Panc1 (cell line): ENCODE measurements at regions not wholly inside any gene's neighbourhood (a gene's known extent, or its start where the extent isn't known, plus 50 kb on each side); places are given as distances from the start of the nearest gene placed in this dataset.
"Not testable (repeated sequence)": the region's sequence is repeated elsewhere in the genome, so short reads cannot be mapped to it uniquely, and the experiment has no call there.

Experiments
- ATAC-seq: fragments of 200-7000 bp; cut with Tn5 transposase; 2 replicates; pipeline ENCODE4 v1.9.1; 2020; ENCODE audit warnings: mild to moderate bottlenecking, moderate library complexity
- BruUV-seq: library from RNA; stranded (reverse); fragments of 400-500 nt; replicated peaks from 2 replicates; lab custom pipeline; 2021; lab: Mats Ljungman, UMichigan
- CTCF ChIA-PET: fragments of 300-600 bp; sonication (Branson Sonifier 250); formaldehyde crosslinking; loops from one replicate; lab custom pipeline; 2022; ENCODE audit warnings: antibody characterized with exemption; lab: Charles Lee
- POLR2A ChIA-PET: fragments of 300-600 bp; sonication (Branson Sonifier 250); formaldehyde crosslinking; loops from one replicate; lab custom pipeline; 2022; ENCODE audit warnings: antibody characterized with exemption; lab: Charles Lee
- DNase-seq: peaks from one replicate; pipeline ENCODE4 v3.0.0-alpha.2; 2010; ENCODE audit warnings: low read depth, low spot score
- H3K27ac ChIP-seq: 2 replicates; pipeline ENCODE4 v1.5.1; 2011; ENCODE audit warnings: mild to moderate bottlenecking, low read length, inconsistent platforms
- H3K27me3 ChIP-seq: fragments of 200-500 bp; sonication (Bioruptor generic); 2 replicates; pipeline ENCODE4 v1.6.0; 2014; ENCODE audit warnings: low read length, inconsistent platforms; ENCODE audit not compliant: control insufficient read depth, insufficient read depth
- H3K36me3 ChIP-seq: fragments of 200-500 bp; sonication (Bioruptor generic); 2 replicates; pipeline ENCODE4 v1.5.1; 2014; ENCODE audit warnings: inconsistent platforms, mild to moderate bottlenecking, low read length, moderate library complexity; ENCODE audit not compliant: control insufficient read depth, insufficient read depth
- H3K4me1 ChIP-seq: 2 replicates; pipeline ENCODE4 v1.5.1; 2011; ENCODE audit warnings: inconsistent platforms, mild to moderate bottlenecking, low read length, moderate library complexity; ENCODE audit not compliant: control insufficient read depth, insufficient read depth
- H3K4me3 ChIP-seq, 2 experiments: 2 replicates each; pipeline ENCODE4 v1.5.1; 2011 to 2012; ENCODE audit warnings: low read depth in 2 of 2, low read length in 2 of 2, mild to moderate bottlenecking in 2 of 2, inconsistent platforms in 1 of 2, moderate library complexity in 1 of 2
- H3K9me3 ChIP-seq: fragments of 200-500 bp; sonication (Bioruptor generic); 2 replicates; pipeline ENCODE4 v1.5.1; 2014; ENCODE audit warnings: low read depth, mild to moderate bottlenecking, inconsistent platforms, low read length, moderate library complexity; ENCODE audit not compliant: control insufficient read depth, insufficient read depth
- CTCF ChIP-seq: fragments of 450-650 bp; IDR thresholded peaks from 2 replicates; pipeline ENCODE4 v1.5.1; 2017; ENCODE audit warnings: mild to moderate bottlenecking
- POLR2AphosphoS5 ChIP-seq: IDR thresholded peaks from 2 replicates; pipeline ENCODE4 v1.6.1; 2012; ENCODE audit warnings: mild to moderate bottlenecking, low read depth, low read length, moderate library complexity
- SIN3A ChIP-seq: IDR thresholded peaks from 2 replicates; pipeline ENCODE4 v1.6.1; 2012; ENCODE audit warnings: low read depth, mild to moderate bottlenecking, low read length, moderate library complexity, borderline replicate concordance; ENCODE audit not compliant: insufficient read depth
- TCF7L2 ChIP-seq: IDR thresholded peaks from 2 replicates; pipeline ENCODE4 v1.6.1; 2011; ENCODE audit warnings: mild to moderate bottlenecking, low read depth, low read length, inconsistent platforms
- in situ Hi-C: cut with HindIII; loops from 2 replicates; pipeline ENCODE4 v1.10.0; 2016; ENCODE audit warnings: low sequenced_read_pairs, low pct_unique_long_range_greater_than_20kb
- intact Hi-C: fragments of 100-400 bp; cut with micrococcal nuclease; formaldehyde crosslinking; loops from one replicate; pipeline ENCODE4 v1.10.0; 2022; ENCODE audit not compliant: unreplicated experiment
- TF ChIP-seq, protein P1 (sequence below), 2 experiments: IDR thresholded peaks; 2 replicates each; pipeline ENCODE4 v1.6.1; 2011 to 2012; ENCODE audit warnings: low read depth in 2 of 2, control low read depth in 1 of 2, low read length in 1 of 2, mild to moderate bottlenecking in 1 of 2, moderate library complexity in 1 of 2; ENCODE audit not compliant: insufficient read depth in 1 of 2

DNA sequence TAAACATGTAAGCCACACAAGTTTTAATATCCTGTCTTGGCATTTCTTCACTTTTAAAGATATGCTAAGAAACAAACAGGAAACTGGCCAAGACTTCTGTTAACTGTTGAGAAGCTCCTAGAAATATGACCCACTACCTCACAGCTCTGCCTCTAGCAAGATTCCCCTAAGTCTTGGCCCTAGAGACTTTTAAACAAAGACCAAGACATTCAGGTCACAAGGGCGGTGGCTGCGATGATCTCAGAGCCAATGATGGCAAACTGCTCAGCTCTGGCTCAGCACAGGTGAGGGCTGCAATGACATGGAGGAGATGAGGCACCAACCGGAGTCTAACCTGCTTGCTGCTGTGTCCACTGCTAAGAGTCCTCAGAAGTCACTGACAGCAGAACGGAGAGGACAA is 114.8 kb downstream of the SUCLA2 start:
- intact Hi-C loops (no loop called here), in situ Hi-C loops (no loop called here)
- no peak for DNase-seq
- no peaks in the 10 kb centered on the region for H3K4me1 ChIP-seq
- no peak overlapping the region for H3K27ac ChIP-seq
- CTCF ChIA-PET = no interaction called here
- no peaks in the 10 kb centered on the region for H3K36me3 ChIP-seq
- TF ChIP-seq TCF7L2 (no peak), POLR2AphosphoS5 (no peak), SIN3A (no peak), CTCF (no peak)
- TF ChIP-seq, protein P1, sequence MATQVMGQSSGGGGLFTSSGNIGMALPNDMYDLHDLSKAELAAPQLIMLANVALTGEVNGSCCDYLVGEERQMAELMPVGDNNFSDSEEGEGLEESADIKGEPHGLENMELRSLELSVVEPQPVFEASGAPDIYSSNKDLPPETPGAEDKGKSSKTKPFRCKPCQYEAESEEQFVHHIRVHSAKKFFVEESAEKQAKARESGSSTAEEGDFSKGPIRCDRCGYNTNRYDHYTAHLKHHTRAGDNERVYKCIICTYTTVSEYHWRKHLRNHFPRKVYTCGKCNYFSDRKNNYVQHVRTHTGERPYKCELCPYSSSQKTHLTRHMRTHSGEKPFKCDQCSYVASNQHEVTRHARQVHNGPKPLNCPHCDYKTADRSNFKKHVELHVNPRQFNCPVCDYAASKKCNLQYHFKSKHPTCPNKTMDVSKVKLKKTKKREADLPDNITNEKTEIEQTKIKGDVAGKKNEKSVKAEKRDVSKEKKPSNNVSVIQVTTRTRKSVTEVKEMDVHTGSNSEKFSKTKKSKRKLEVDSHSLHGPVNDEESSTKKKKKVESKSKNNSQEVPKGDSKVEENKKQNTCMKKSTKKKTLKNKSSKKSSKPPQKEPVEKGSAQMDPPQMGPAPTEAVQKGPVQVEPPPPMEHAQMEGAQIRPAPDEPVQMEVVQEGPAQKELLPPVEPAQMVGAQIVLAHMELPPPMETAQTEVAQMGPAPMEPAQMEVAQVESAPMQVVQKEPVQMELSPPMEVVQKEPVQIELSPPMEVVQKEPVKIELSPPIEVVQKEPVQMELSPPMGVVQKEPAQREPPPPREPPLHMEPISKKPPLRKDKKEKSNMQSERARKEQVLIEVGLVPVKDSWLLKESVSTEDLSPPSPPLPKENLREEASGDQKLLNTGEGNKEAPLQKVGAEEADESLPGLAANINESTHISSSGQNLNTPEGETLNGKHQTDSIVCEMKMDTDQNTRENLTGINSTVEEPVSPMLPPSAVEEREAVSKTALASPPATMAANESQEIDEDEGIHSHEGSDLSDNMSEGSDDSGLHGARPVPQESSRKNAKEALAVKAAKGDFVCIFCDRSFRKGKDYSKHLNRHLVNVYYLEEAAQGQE (IDR thresholded peaks at IDR 0.05; ENCODE audit: insufficient read depth in 1 of 2, low read depth in 2 of 2, low read length in 1 of 2) = no peak
- H3K4me3 ChIP-seq = no peak overlapping the region
- POLR2A ChIA-PET = no interaction called here
- no peaks in the 10 kb centered on the region for H3K9me3 ChIP-seq
- no peak for ATAC-seq
- no TSS peak for BruUV-seq
- H3K27me3 ChIP-seq = no peaks in the 10 kb centered on the region

GRCh38 chr13:47875201-47875600 is 125.9 kb downstream of the SUCLA2 start:
- BruUV-seq = no TSS peak
- intact Hi-C loops (no loop called here), in situ Hi-C loops (no loop called here)
- Histone ChIP-seq H3K4me1 (no peaks in the 10 kb centered on the region), H3K27me3 (no peaks in the 10 kb centered on the region), H3K27ac (no peak overlapping the region), H3K4me3 (no peak overlapping the region), H3K36me3 (no peaks in the 10 kb centered on the region), H3K9me3 (no peaks in the 10 kb centered on the region)
- ChIA-PET POLR2A (no interaction called here), CTCF (no interaction called here)
- no peak for ATAC-seq
- no peak for DNase-seq
- TF ChIP-seq CTCF = no peak

DNA sequence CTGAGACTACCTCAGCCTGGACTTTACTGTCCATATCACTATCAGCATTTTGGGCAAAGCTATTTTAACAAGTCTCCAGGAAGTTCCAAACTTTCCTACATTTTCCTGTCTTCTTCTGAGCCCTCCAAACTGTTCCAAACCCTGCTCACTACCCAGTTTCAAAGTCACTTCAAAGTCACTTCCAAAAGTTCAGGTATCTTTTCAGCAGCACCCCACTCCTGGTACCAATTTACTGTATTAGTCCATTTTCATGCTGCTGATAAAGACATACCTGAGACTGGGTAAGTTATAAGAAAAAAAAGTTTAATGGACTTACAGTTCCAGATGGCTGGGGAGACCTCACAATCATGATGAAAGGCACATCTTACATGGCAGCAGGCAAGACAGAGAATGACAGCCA is 127.1 kb downstream of the SUCLA2 start:
- intact Hi-C loops, H3K4me3 ChIP-seq, POLR2A ChIA-PET, CTCF ChIA-PET, BruUV-seq, H3K4me1 ChIP-seq, in situ Hi-C loops, DNase-seq, H3K9me3 ChIP-seq, H3K36me3 ChIP-seq, H3K27me3 ChIP-seq, H3K27ac ChIP-seq, ATAC-seq: not testable (repeated sequence)

DNA sequence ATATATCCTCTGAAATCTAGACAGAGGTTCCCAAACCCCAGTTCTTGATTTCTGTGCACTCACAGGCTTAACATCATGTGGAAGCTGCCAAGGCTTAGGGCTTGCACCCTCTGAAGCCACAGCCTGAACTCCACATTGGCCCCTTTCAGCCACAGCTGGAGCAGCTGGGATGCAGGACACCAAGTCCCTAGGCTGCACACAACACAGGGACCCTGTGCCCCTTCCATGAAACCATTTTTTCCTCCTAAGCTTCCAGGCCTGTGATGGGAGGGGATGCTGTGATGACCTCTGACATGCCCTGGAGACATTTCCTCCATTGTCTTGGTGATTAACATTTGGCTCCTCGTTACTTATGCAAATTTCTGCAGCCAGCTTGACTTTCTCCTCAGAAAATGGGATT is 127.8 kb downstream of the SUCLA2 start:
- CTCF ChIA-PET = interaction anchor here (0.6 kb wide), 1 partner anchor 911 kb away, joined by 3 read pairs; no protein-coding TSS in a partner anchor
- ATAC-seq, in situ Hi-C loops, H3K27ac ChIP-seq, BruUV-seq, DNase-seq, H3K4me3 ChIP-seq, H3K27me3 ChIP-seq, POLR2A ChIA-PET, H3K4me1 ChIP-seq, H3K9me3 ChIP-seq, H3K36me3 ChIP-seq, intact Hi-C loops: not testable (repeated sequence)
